K562 (cell line): ENCODE measurements at regions not wholly inside any gene's neighbourhood (a gene's known extent, or its start where the extent isn't known, plus 50 kb on each side); places are given as distances from the start of the nearest gene placed in this dataset.

Source experiments
- ATAC-seq: fragments of 200-7000 bp; cut with Tn5 transposase; 3 replicates; pipeline ENCODE4 v1.9.1; 2020; ENCODE audit warnings: moderate library complexity
- BruUV-seq: library from RNA; stranded (reverse); fragments of 400-500 nt; replicated peaks from 2 replicates; lab custom pipeline; 2021; lab: Mats Ljungman, UMichigan
- CTCF ChIA-PET: fragments of 300-600 bp; formaldehyde crosslinking; extraction: SDS; loops from one replicate; lab custom pipeline; 2021; ENCODE audit warnings: low intra/inter-chr PET ratio; lab: Yijun Ruan, JAX
- POLR2A ChIA-PET: fragments of 300-600, 350-650 bp; sonication (Branson Sonifier 250); formaldehyde crosslinking; extraction: SDS; loops from one replicate; lab custom pipeline; 2021; ENCODE audit warnings: antibody characterized with exemption, inconsistent platforms; lab: Yijun Ruan, JAX
- DNase-seq, 4 experiments: peaks; one replicate each; pipeline versions ENCODE4 v3.0.0 to v3.0.0-alpha.2; 2011 to 2018; ENCODE audit warnings: low spot score in 3 of 4, mixed read lengths in 3 of 4; ENCODE audit errors: extremely low read depth in 1 of 4
- FAIRE-seq: peaks from 2 replicates; lab custom pipeline; 2011; peaks lifted over from hg19 to GRCh38; lab: Jason Lieb, UNC
- H2AFZ ChIP-seq: 2 replicates; pipeline ENCODE4 v1.6.0; 2011; ENCODE audit warnings: low read depth, low read length, control low read depth, inconsistent platforms
- H3K27ac ChIP-seq: fragments of 200-600 bp; 3 replicates; pipeline ENCODE4 v1.8.0; 2011; ENCODE audit warnings: low read depth, mild to moderate bottlenecking, control low read depth, inconsistent platforms, low read length, moderate library complexity, mixed read lengths; ENCODE audit errors: extremely low read depth
- H3K27me3 ChIP-seq, 2 experiments: fragments of 300-600 bp in 1 of 2; 2 replicates in 1 of 2; 3 replicates in 1 of 2; pipeline versions ENCODE4 v1.6.0 to v1.8.0; 2011; ENCODE audit warnings: inconsistent platforms in 2 of 2, low read length in 2 of 2, mild to moderate bottlenecking in 1 of 2, mixed read lengths in 1 of 2, moderate library complexity in 1 of 2; ENCODE audit not compliant: control insufficient read depth in 2 of 2, insufficient read depth in 2 of 2
- H3K36me3 ChIP-seq: fragments of 300-600 bp; 3 replicates; pipeline ENCODE4 v1.8.0; 2011; ENCODE audit warnings: mild to moderate bottlenecking, low read length, inconsistent platforms; ENCODE audit not compliant: control insufficient read depth, insufficient read depth
- H3K4me1 ChIP-seq, 2 experiments: fragments of 200-600 bp in 1 of 2; replicated peaks in 1 of 2; 2 replicates in 1 of 2; 3 replicates in 1 of 2; pipeline versions ENCODE4 v1.5.1 to v1.8.0; 2011; ENCODE audit warnings: inconsistent platforms in 2 of 2, low read length in 2 of 2, mild to moderate bottlenecking in 1 of 2, mixed read lengths in 1 of 2, moderate library complexity in 1 of 2; ENCODE audit not compliant: control insufficient read depth in 2 of 2, insufficient read depth in 2 of 2
- H3K4me2 ChIP-seq: 2 replicates; pipeline ENCODE4 v1.6.1; 2011; ENCODE audit warnings: low read length, control low read depth, inconsistent platforms, mixed read lengths; ENCODE audit not compliant: insufficient read depth
- H3K4me3 ChIP-seq: fragments of 200-600 bp; sonication (generic), shearing (Covaris generic); 2 replicates; pipeline ENCODE4 v1.5.1; 2016; ENCODE audit warnings: control low read depth, inconsistent platforms
- H3K79me2 ChIP-seq: fragments of 200-600 bp; 3 replicates; pipeline ENCODE4 v1.8.0; 2011; ENCODE audit warnings: low read length, inconsistent platforms; ENCODE audit not compliant: control insufficient read depth, insufficient read depth
- H3K9ac ChIP-seq, 2 experiments: 2 replicates each; pipeline versions ENCODE4 v1.6.0 to v1.6.1; 2011; ENCODE audit warnings: low read depth in 2 of 2, low read length in 2 of 2, control low read depth in 1 of 2, inconsistent platforms in 1 of 2, mild to moderate bottlenecking in 1 of 2, mixed read lengths in 1 of 2; ENCODE audit not compliant: insufficient read depth in 1 of 2
- H3K9me1 ChIP-seq: one replicate; pipeline ENCODE4 v1.6.0; 2011; ENCODE audit warnings: inconsistent platforms, mild to moderate bottlenecking, low read length, moderate library complexity; ENCODE audit not compliant: control insufficient read depth, insufficient read depth
- H3K9me3 ChIP-seq: replicated peaks from 2 replicates; pipeline ENCODE4 v1.5.1; 2011; ENCODE audit warnings: low read depth, low read length, inconsistent platforms; ENCODE audit not compliant: control insufficient read depth, insufficient read depth
- H4K20me1 ChIP-seq: replicated peaks from 2 replicates; pipeline ENCODE4 v1.6.1; 2011; ENCODE audit warnings: low read length, inconsistent platforms, mixed read lengths; ENCODE audit not compliant: control insufficient read depth, insufficient read depth
- MTF1 ChIP-seq: fragments of 250-450 bp; sonication (Bioruptor Pico); IDR thresholded peaks from 2 replicates; pipeline ENCODE4 v1.9.0; 2021; ENCODE audit warnings: moderate library complexity, mild to moderate bottlenecking, inconsistent platforms, borderline replicate concordance
- PRPF4 ChIP-seq: fragments of 200-400 bp; formaldehyde crosslinking; IDR thresholded peaks from one replicate; pipeline ENCODE4 v1.6.1; 2017; ENCODE audit warnings: low read length, low read depth, mild to moderate bottlenecking; ENCODE audit not compliant: insufficient read depth, poor library complexity, severe bottlenecking
- RAD21 ChIP-seq, 2 experiments: fragments of 250-450 bp in 1 of 2; fragments of 450-650 bp in 1 of 2; sonication (Bioruptor Pico) in 1 of 2; formaldehyde crosslinking in 1 of 2; IDR thresholded peaks in 1 of 2; conservative IDR thresholded peaks in 1 of 2; 2 replicates each; pipeline versions ENCODE4 v1.4.0 to v1.8.0; 2020 to 2022; ENCODE audit warnings: mild to moderate bottlenecking in 2 of 2, moderate library complexity in 1 of 2
- WGBS: fragments of 100-300 bp; shearing (Covaris generic); methylation state at CpG from one replicate; pipeline ENCODE4 v1.1.6; 2016; ENCODE audit warnings: low coverage, mixed read lengths; ENCODE audit not compliant: insufficient coverage; ENCODE audit errors: missing lambda C conversion rate; 5-methylcytosine and 5-hydroxymethylcytosine counted together
- in situ Hi-C: fragments of 300-500 bp; cut with MboI; formaldehyde crosslinking; loops from 4 replicates; pipeline ENCODE4 v1.15.0; 2018; ENCODE audit warnings: inconsistent platforms, mixed read lengths
- intact Hi-C: fragments of 100-400 bp; cut with micrococcal nuclease; formaldehyde crosslinking; loops from 2 replicates; pipeline ENCODE4 v1.14.2; 2022
- TF ChIP-seq, protein P1 (sequence below): fragments of 450-650 bp; IDR thresholded peaks from 2 replicates; pipeline ENCODE4 v1.6.1; 2017; ENCODE audit warnings: antibody characterized with exemption, mild to moderate bottlenecking
- TF ChIP-seq, protein P2 (sequence below), 3 experiments: IDR thresholded peaks in 2 of 3; conservative IDR thresholded peaks in 1 of 3; 2 replicates each; pipeline ENCODE4 v1.5.1; 2011 to 2012; ENCODE audit warnings: low read length in 3 of 3, mild to moderate bottlenecking in 3 of 3, control low read depth in 2 of 3, improper control_type of control experiment in 1 of 3, inconsistent platforms in 1 of 3, low read depth in 1 of 3, mixed read lengths in 1 of 3, moderate library complexity in 1 of 3; ENCODE audit not compliant: insufficient read depth in 2 of 3

DNA sequence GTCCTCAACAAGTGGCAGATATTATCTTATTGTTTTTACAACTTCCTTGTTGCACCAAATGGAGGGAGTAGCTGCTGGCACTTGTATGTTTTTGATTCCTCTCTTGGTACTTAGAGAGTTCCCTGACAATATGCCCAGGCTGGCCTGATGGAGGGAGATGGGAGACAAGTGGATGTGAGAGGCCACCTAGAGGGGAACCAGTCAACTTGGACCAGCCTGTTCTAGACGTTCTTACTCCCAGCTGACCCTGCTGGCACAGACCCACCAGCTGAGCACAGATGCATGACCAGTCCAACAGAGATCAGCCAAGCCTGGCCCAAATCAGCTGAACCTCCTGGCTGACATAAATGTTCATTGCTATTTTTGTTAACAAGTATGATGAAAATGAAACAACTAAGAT lies 60.9 kb upstream of the GDNF start:
- H4K20me1 ChIP-seq, result no peaks in the 10 kb centered on the region
- DNase-seq (peak in 1 of 4 experiments; percentile 8), ATAC-seq (peak; percentile 63), FAIRE-seq (no peak)
- TF ChIP-seq, protein P1, sequence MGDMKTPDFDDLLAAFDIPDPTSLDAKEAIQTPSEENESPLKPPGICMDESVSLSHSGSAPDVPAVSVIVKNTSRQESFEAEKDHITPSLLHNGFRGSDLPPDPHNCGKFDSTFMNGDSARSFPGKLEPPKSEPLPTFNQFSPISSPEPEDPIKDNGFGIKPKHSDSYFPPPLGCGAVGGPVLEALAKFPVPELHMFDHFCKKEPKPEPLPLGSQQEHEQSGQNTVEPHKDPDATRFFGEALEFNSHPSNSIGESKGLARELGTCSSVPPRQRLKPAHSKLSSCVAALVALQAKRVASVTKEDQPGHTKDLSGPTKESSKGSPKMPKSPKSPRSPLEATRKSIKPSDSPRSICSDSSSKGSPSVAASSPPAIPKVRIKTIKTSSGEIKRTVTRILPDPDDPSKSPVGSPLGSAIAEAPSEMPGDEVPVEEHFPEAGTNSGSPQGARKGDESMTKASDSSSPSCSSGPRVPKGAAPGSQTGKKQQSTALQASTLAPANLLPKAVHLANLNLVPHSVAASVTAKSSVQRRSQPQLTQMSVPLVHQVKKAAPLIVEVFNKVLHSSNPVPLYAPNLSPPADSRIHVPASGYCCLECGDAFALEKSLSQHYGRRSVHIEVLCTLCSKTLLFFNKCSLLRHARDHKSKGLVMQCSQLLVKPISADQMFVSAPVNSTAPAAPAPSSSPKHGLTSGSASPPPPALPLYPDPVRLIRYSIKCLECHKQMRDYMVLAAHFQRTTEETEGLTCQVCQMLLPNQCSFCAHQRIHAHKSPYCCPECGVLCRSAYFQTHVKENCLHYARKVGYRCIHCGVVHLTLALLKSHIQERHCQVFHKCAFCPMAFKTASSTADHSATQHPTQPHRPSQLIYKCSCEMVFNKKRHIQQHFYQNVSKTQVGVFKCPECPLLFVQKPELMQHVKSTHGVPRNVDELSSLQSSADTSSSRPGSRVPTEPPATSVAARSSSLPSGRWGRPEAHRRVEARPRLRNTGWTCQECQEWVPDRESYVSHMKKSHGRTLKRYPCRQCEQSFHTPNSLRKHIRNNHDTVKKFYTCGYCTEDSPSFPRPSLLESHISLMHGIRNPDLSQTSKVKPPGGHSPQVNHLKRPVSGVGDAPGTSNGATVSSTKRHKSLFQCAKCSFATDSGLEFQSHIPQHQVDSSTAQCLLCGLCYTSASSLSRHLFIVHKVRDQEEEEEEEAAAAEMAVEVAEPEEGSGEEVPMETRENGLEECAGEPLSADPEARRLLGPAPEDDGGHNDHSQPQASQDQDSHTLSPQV, result no peak
- peak in 1 of 2 experiments; percentile 14; a peak in 1 of 4 replicates for TF ChIP-seq RAD21 (CRISPR knock-in tag; conservative IDR thresholded peaks at IDR 0.05 in 1 of 2, IDR thresholded peaks at IDR 0.05 in 1 of 2)
- no peak for TF ChIP-seq PRPF4
- TF ChIP-seq, protein P2, sequence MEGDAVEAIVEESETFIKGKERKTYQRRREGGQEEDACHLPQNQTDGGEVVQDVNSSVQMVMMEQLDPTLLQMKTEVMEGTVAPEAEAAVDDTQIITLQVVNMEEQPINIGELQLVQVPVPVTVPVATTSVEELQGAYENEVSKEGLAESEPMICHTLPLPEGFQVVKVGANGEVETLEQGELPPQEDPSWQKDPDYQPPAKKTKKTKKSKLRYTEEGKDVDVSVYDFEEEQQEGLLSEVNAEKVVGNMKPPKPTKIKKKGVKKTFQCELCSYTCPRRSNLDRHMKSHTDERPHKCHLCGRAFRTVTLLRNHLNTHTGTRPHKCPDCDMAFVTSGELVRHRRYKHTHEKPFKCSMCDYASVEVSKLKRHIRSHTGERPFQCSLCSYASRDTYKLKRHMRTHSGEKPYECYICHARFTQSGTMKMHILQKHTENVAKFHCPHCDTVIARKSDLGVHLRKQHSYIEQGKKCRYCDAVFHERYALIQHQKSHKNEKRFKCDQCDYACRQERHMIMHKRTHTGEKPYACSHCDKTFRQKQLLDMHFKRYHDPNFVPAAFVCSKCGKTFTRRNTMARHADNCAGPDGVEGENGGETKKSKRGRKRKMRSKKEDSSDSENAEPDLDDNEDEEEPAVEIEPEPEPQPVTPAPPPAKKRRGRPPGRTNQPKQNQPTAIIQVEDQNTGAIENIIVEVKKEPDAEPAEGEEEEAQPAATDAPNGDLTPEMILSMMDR (IDR thresholded peaks at IDR 0.05 in 2 of 3, conservative IDR thresholded peaks at IDR 0.05 in 1 of 3; ENCODE audit: insufficient read depth in 2 of 3, low read depth in 1 of 3, low read length in 3 of 3), result 0 out of 6 replicates have a peak, but pooled peaks of 2 of the 3 experiments have one; percentile 11 to 23
- TF ChIP-seq MTF1, result no peak
- intact Hi-C loops, result no loop called here
- POLR2A ChIA-PET, result no interaction called here
- no peak overlapping the region for H3K4me3 ChIP-seq
- in situ Hi-C loops, result no loop called here
- H3K79me2 ChIP-seq, result no peaks in the 10 kb centered on the region
- H3K27me3 ChIP-seq, result no peaks in the 10 kb centered on the region
- CTCF ChIA-PET, result interaction anchor here (0.5 kb wide), 1 partner anchor 487 kb away, joined by 3 read pairs; no protein-coding TSS in a partner anchor
- no peaks in the 10 kb centered on the region for H3K36me3 ChIP-seq
- no TSS peak for BruUV-seq
- no peak overlapping the region for H3K4me2 ChIP-seq
- no peaks in the 10 kb centered on the region for H3K4me1 ChIP-seq
- no peaks in the 10 kb centered on the region for H3K9me3 ChIP-seq
- no peaks in the 10 kb centered on the region for H3K9me1 ChIP-seq
- no peak overlapping the region for H3K27ac ChIP-seq
- no peak overlapping the region for H3K9ac ChIP-seq
- no peak overlapping the region for H2AFZ ChIP-seq
- 0% methylated on average over 1 of the region's 1 CpG for WGBS
